ENCODE measurements at regions not wholly inside any gene's neighbourhood (a gene's known extent, or its start where the extent isn't known, plus 50 kb on each side); places are given as distances from the start of the nearest gene placed in this dataset.

GRCh38 chr11:25197515-25197914 lies 700.7 kb downstream of the LUZP2 start:
- Histone ChIP-seq H4K20me1 (replicated peaks; ENCODE audit: insufficient read depth) (no peaks in the 10 kb centered on the region), H3K4me1 (ENCODE audit: insufficient read depth) (peaks cover 9% of the 10 kb centered on the region), H2AFZ (no peak overlapping the region), H3K4me2 (no peak overlapping the region), H3K4me3 (no peak overlapping the region), H3K27me3 (ENCODE audit: insufficient read depth) (no peaks in the 10 kb centered on the region), H3K27ac (ENCODE audit: low read depth) (no peak overlapping the region), H3K36me3 (ENCODE audit: insufficient read depth) (no peaks in the 10 kb centered on the region), H3K79me2 (replicated peaks; ENCODE audit: insufficient read depth) (no peaks in the 10 kb centered on the region), H3K9me2 (ENCODE audit: insufficient read depth) (no peaks in the 10 kb centered on the region), H3F3A (replicated peaks; ENCODE audit: low read depth) (no peaks in the 10 kb centered on the region)
- Mint-ChIP-seq H3K36me3 (ENCODE audit: low read depth) (no peaks in the 10 kb centered on the region), H3K27me3 (ENCODE audit: insufficient read depth, low read depth, poor library complexity) (peaks cover 2% of the 10 kb centered on the region), H3K9me3 (no peaks in the 10 kb centered on the region), H3K4me3 (no peak overlapping the region), H3K4me1 (peaks cover 15% of the 10 kb centered on the region), H3K27ac (no peak overlapping the region)
- DNase-seq (ENCODE audit: low spot score) = no peak
- no peak for ATAC-seq
- TF ChIP-seq JUNB (IDR thresholded peaks at IDR 0.05; ENCODE audit: unreplicated experiment) (no peak), REST (IDR thresholded peaks at IDR 0.05; ENCODE audit: unreplicated experiment) (no peak), STAT1 (IDR thresholded peaks at IDR 0.05; ENCODE audit: unreplicated experiment) (no peak), CREB1 (CRISPR knock-in tag; IDR thresholded peaks at IDR 0.05; ENCODE audit: low read depth) (no peak), NANOG (IDR thresholded peaks at IDR 0.05; ENCODE audit: borderline replicate concordance) (no peak), ZNF331 (CRISPR knock-in tag; IDR thresholded peaks at IDR 0.05; ENCODE audit: low read depth) (no peak), EZH2phosphoT487 (IDR thresholded peaks at IDR 0.05; ENCODE audit: unreplicated experiment) (no peak), EZH2 (IDR thresholded peaks at IDR 0.05; ENCODE audit: low read depth, unreplicated experiment) (no peak), CTCF (conservative IDR thresholded peaks at IDR 0.05; ENCODE audit: low read depth in 2 of 2) (no peak), ZNF462 (CRISPR knock-in tag; IDR thresholded peaks at IDR 0.05) (no peak), POLR2AphosphoS5 (IDR thresholded peaks at IDR 0.05; ENCODE audit: low read depth) (no peak)
- TF ChIP-seq, protein P1, sequence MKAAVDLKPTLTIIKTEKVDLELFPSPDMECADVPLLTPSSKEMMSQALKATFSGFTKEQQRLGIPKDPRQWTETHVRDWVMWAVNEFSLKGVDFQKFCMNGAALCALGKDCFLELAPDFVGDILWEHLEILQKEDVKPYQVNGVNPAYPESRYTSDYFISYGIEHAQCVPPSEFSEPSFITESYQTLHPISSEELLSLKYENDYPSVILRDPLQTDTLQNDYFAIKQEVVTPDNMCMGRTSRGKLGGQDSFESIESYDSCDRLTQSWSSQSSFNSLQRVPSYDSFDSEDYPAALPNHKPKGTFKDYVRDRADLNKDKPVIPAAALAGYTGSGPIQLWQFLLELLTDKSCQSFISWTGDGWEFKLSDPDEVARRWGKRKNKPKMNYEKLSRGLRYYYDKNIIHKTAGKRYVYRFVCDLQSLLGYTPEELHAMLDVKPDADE (IDR thresholded peaks at IDR 0.05) = no peak

Measured in GM23338 (cell line).